K562 (cell line): ENCODE measurements at regions not wholly inside any gene's neighbourhood (a gene's known extent, or its start where the extent isn't known, plus 50 kb on each side); places are given as distances from the start of the nearest gene placed in this dataset.

ENCODE experiments used
- ATAC-seq: fragments of 200-7000 bp; cut with Tn5 transposase; 3 replicates; pipeline ENCODE4 v1.9.1; 2020; ENCODE audit warnings: moderate library complexity
- BruUV-seq: library from RNA; stranded (reverse); fragments of 400-500 nt; replicated peaks from 2 replicates; lab custom pipeline; 2021; lab: Mats Ljungman, UMichigan
- CTCF ChIA-PET: fragments of 300-600 bp; formaldehyde crosslinking; extraction: SDS; loops from one replicate; lab custom pipeline; 2021; ENCODE audit warnings: low intra/inter-chr PET ratio; lab: Yijun Ruan, JAX
- POLR2A ChIA-PET: fragments of 300-600, 350-650 bp; sonication (Branson Sonifier 250); formaldehyde crosslinking; extraction: SDS; loops from one replicate; lab custom pipeline; 2021; ENCODE audit warnings: antibody characterized with exemption, inconsistent platforms; lab: Yijun Ruan, JAX
- DNase-seq, 4 experiments: peaks; one replicate each; pipeline versions ENCODE4 v3.0.0 to v3.0.0-alpha.2; 2011 to 2018; ENCODE audit warnings: low spot score in 3 of 4, mixed read lengths in 3 of 4; ENCODE audit errors: extremely low read depth in 1 of 4
- FAIRE-seq: peaks from 2 replicates; lab custom pipeline; 2011; peaks lifted over from hg19 to GRCh38; lab: Jason Lieb, UNC
- H2AFZ ChIP-seq: 2 replicates; pipeline ENCODE4 v1.6.0; 2011; ENCODE audit warnings: low read depth, low read length, control low read depth, inconsistent platforms
- H3K27ac ChIP-seq: fragments of 200-600 bp; 3 replicates; pipeline ENCODE4 v1.8.0; 2011; ENCODE audit warnings: low read depth, mild to moderate bottlenecking, control low read depth, inconsistent platforms, low read length, moderate library complexity, mixed read lengths; ENCODE audit errors: extremely low read depth
- H3K27me3 ChIP-seq, 2 experiments: fragments of 300-600 bp in 1 of 2; 2 replicates in 1 of 2; 3 replicates in 1 of 2; pipeline versions ENCODE4 v1.6.0 to v1.8.0; 2011; ENCODE audit warnings: inconsistent platforms in 2 of 2, low read length in 2 of 2, mild to moderate bottlenecking in 1 of 2, mixed read lengths in 1 of 2, moderate library complexity in 1 of 2; ENCODE audit not compliant: control insufficient read depth in 2 of 2, insufficient read depth in 2 of 2
- H3K36me3 ChIP-seq: fragments of 300-600 bp; 3 replicates; pipeline ENCODE4 v1.8.0; 2011; ENCODE audit warnings: mild to moderate bottlenecking, low read length, inconsistent platforms; ENCODE audit not compliant: control insufficient read depth, insufficient read depth
- H3K4me1 ChIP-seq, 2 experiments: fragments of 200-600 bp in 1 of 2; replicated peaks in 1 of 2; 2 replicates in 1 of 2; 3 replicates in 1 of 2; pipeline versions ENCODE4 v1.5.1 to v1.8.0; 2011; ENCODE audit warnings: inconsistent platforms in 2 of 2, low read length in 2 of 2, mild to moderate bottlenecking in 1 of 2, mixed read lengths in 1 of 2, moderate library complexity in 1 of 2; ENCODE audit not compliant: control insufficient read depth in 2 of 2, insufficient read depth in 2 of 2
- H3K4me2 ChIP-seq: 2 replicates; pipeline ENCODE4 v1.6.1; 2011; ENCODE audit warnings: low read length, control low read depth, inconsistent platforms, mixed read lengths; ENCODE audit not compliant: insufficient read depth
- H3K4me3 ChIP-seq: fragments of 200-600 bp; sonication (generic), shearing (Covaris generic); 2 replicates; pipeline ENCODE4 v1.5.1; 2016; ENCODE audit warnings: control low read depth, inconsistent platforms
- H3K79me2 ChIP-seq: fragments of 200-600 bp; 3 replicates; pipeline ENCODE4 v1.8.0; 2011; ENCODE audit warnings: low read length, inconsistent platforms; ENCODE audit not compliant: control insufficient read depth, insufficient read depth
- H3K9ac ChIP-seq, 2 experiments: 2 replicates each; pipeline versions ENCODE4 v1.6.0 to v1.6.1; 2011; ENCODE audit warnings: low read depth in 2 of 2, low read length in 2 of 2, control low read depth in 1 of 2, inconsistent platforms in 1 of 2, mild to moderate bottlenecking in 1 of 2, mixed read lengths in 1 of 2; ENCODE audit not compliant: insufficient read depth in 1 of 2
- H3K9me1 ChIP-seq: one replicate; pipeline ENCODE4 v1.6.0; 2011; ENCODE audit warnings: inconsistent platforms, mild to moderate bottlenecking, low read length, moderate library complexity; ENCODE audit not compliant: control insufficient read depth, insufficient read depth
- H3K9me3 ChIP-seq: replicated peaks from 2 replicates; pipeline ENCODE4 v1.5.1; 2011; ENCODE audit warnings: low read depth, low read length, inconsistent platforms; ENCODE audit not compliant: control insufficient read depth, insufficient read depth
- H4K20me1 ChIP-seq: replicated peaks from 2 replicates; pipeline ENCODE4 v1.6.1; 2011; ENCODE audit warnings: low read length, inconsistent platforms, mixed read lengths; ENCODE audit not compliant: control insufficient read depth, insufficient read depth
- CEBPG ChIP-seq, 3 experiments: fragments of 200-800 bp in 1 of 3; sonication (Bioruptor generic) in 1 of 3; sonication (generic) in 1 of 3; formaldehyde crosslinking in 1 of 3; IDR thresholded peaks in 2 of 3; conservative IDR thresholded peaks in 1 of 3; 2 replicates each; pipeline versions ENCODE4 v1.6.1 to v1.8.0; 2016 to 2022; ENCODE audit warnings: missing compliant biosample characterization in 2 of 3, missing genetic modification characterization in 2 of 3, mild to moderate bottlenecking in 1 of 3, missing genetic modification reagents in 1 of 3
- EZH2 ChIP-seq: IDR thresholded peaks from 2 replicates; pipeline ENCODE4 v1.6.1; 2012; ENCODE audit warnings: low read depth, mild to moderate bottlenecking, inconsistent platforms, low read length, borderline replicate concordance
- MED1 ChIP-seq: sonication (generic); formaldehyde crosslinking; IDR thresholded peaks from 2 replicates; pipeline ENCODE4 v1.8.1; 2023; ENCODE audit warnings: missing genetic modification reagents, borderline replicate concordance
- ZNF232 ChIP-seq: sonication (generic); formaldehyde crosslinking; IDR thresholded peaks from 2 replicates; pipeline ENCODE4 v1.8.0; 2022; ENCODE audit warnings: mild to moderate bottlenecking, missing genetic modification reagents
- WGBS: fragments of 100-300 bp; shearing (Covaris generic); methylation state at CpG from one replicate; pipeline ENCODE4 v1.1.6; 2016; ENCODE audit warnings: low coverage, mixed read lengths; ENCODE audit not compliant: insufficient coverage; ENCODE audit errors: missing lambda C conversion rate; 5-methylcytosine and 5-hydroxymethylcytosine counted together
- in situ Hi-C: fragments of 300-500 bp; cut with MboI; formaldehyde crosslinking; loops from 4 replicates; pipeline ENCODE4 v1.15.0; 2018; ENCODE audit warnings: inconsistent platforms, mixed read lengths
- intact Hi-C: fragments of 100-400 bp; cut with micrococcal nuclease; formaldehyde crosslinking; loops from 2 replicates; pipeline ENCODE4 v1.14.2; 2022
- TF ChIP-seq, protein P1 (sequence below), 2 experiments: fragments of 450-650 bp; formaldehyde crosslinking in 1 of 2; IDR thresholded peaks; 2 replicates each; pipeline versions ENCODE4 v1.4.0 to v1.6.1; 2014 to 2020; ENCODE audit warnings: mild to moderate bottlenecking in 2 of 2, borderline replicate concordance in 1 of 2, low read depth in 1 of 2

DNA sequence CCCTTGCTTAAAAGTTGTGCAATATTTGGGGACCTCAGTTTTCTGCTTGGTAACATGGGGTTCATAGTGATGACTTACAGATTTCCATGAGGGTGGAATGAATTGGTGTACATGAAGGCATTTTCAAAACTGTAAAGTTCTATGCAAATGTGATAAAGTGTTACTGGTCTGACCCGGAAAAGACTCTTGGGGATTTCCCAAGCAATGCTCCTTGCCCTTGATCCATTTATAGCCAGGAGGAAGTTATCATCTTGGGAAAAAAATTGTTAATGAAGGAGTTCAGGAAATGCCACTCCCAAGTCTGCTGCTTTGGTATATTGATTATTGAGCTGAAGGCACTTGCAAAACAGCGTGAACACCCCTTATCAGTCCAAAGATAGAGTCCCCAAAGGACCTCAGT is 96.3 kb upstream of the ZPBP start:
- DNase-seq (no peak), FAIRE-seq (no peak), ATAC-seq (no peak)
- H3K9ac ChIP-seq = no peak overlapping the region
- no TSS peak for BruUV-seq
- no peak overlapping the region for H3K4me2 ChIP-seq
- H3K9me1 ChIP-seq = no peaks in the 10 kb centered on the region
- H3K27me3 ChIP-seq = peaks cover 24 to 34% of the 10 kb centered on the region in 2 experiments
- H4K20me1 ChIP-seq = no peaks in the 10 kb centered on the region
- TF ChIP-seq, protein P1, sequence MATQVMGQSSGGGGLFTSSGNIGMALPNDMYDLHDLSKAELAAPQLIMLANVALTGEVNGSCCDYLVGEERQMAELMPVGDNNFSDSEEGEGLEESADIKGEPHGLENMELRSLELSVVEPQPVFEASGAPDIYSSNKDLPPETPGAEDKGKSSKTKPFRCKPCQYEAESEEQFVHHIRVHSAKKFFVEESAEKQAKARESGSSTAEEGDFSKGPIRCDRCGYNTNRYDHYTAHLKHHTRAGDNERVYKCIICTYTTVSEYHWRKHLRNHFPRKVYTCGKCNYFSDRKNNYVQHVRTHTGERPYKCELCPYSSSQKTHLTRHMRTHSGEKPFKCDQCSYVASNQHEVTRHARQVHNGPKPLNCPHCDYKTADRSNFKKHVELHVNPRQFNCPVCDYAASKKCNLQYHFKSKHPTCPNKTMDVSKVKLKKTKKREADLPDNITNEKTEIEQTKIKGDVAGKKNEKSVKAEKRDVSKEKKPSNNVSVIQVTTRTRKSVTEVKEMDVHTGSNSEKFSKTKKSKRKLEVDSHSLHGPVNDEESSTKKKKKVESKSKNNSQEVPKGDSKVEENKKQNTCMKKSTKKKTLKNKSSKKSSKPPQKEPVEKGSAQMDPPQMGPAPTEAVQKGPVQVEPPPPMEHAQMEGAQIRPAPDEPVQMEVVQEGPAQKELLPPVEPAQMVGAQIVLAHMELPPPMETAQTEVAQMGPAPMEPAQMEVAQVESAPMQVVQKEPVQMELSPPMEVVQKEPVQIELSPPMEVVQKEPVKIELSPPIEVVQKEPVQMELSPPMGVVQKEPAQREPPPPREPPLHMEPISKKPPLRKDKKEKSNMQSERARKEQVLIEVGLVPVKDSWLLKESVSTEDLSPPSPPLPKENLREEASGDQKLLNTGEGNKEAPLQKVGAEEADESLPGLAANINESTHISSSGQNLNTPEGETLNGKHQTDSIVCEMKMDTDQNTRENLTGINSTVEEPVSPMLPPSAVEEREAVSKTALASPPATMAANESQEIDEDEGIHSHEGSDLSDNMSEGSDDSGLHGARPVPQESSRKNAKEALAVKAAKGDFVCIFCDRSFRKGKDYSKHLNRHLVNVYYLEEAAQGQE (IDR thresholded peaks at IDR 0.05; ENCODE audit: borderline replicate concordance) = no peak
- TF ChIP-seq, protein P1 (CRISPR knock-in tag; IDR thresholded peaks at IDR 0.05; ENCODE audit: low read depth) = no peak
- 0 out of 2 replicates have a peak, but pooled peaks have one; percentile 16 for TF ChIP-seq CEBPG (CRISPR knock-in tag; IDR thresholded peaks at IDR 0.05)
- peak; percentile 29 to 44; a peak in 2 of 4 replicates for TF ChIP-seq CEBPG (tag; conservative IDR thresholded peaks at IDR 0.05 in 1 of 2, IDR thresholded peaks at IDR 0.05 in 1 of 2)
- no peak for TF ChIP-seq MED1 (CRISPR knock-in tag)
- no peak for TF ChIP-seq ZNF232 (CRISPR knock-in tag)
- no peak for TF ChIP-seq EZH2
- ChIA-PET POLR2A (interaction anchor here (1.0 to 1.1 kb wide), 2 partner anchors 8 to 11 kb away, joined by 3 read pairs; no protein-coding TSS in a partner anchor), CTCF (interaction anchor here (0.6 kb wide), 1 partner anchor 12 kb away, joined by 3 read pairs; no protein-coding TSS in a partner anchor)
- H3K4me3 ChIP-seq = no peak overlapping the region
- H3K9me3 ChIP-seq = no peaks in the 10 kb centered on the region
- WGBS = 0% methylated on average over 2 of the region's 2 CpGs
- intact Hi-C loops (no loop called here), in situ Hi-C loops (no loop called here)
- H3K27ac ChIP-seq = no peak overlapping the region
- H2AFZ ChIP-seq = no peak overlapping the region
- no peaks in the 10 kb centered on the region for H3K79me2 ChIP-seq
- no peaks in the 10 kb centered on the region for H3K4me1 ChIP-seq
- H3K36me3 ChIP-seq = no peaks in the 10 kb centered on the region
